Progenitor cell of endocrine pancreas (in vitro differentiated cells): ENCODE measurements at regions not wholly inside any gene's neighbourhood (a gene's known extent, or its start where the extent isn't known, plus 50 kb on each side); places are given as distances from the start of the nearest gene placed in this dataset.
A peak's percentile ranks its signal among the peaks of the same experiment; 100 is the strongest.

ENCODE experiments used
- DNase-seq: peaks from one replicate; pipeline ENCODE4 v3.0.0; 2021; ENCODE audit warnings: low spot score; ENCODE audit not compliant: unreplicated experiment
- H3K27ac Mint-ChIP-seq: 2 replicates; pipeline ENCODE4 v1.8.0; 2021; ENCODE audit warnings: mild to moderate bottlenecking, moderate library complexity, mixed read lengths
- H3K27me3 Mint-ChIP-seq: 2 replicates; pipeline ENCODE4 v1.8.0; 2021; ENCODE audit warnings: mixed read lengths
- H3K36me3 Mint-ChIP-seq: 2 replicates; pipeline ENCODE4 v1.8.0; 2022; ENCODE audit warnings: mixed read lengths; ENCODE audit not compliant: insufficient read depth
- H3K4me1 Mint-ChIP-seq: 2 replicates; pipeline ENCODE4 v1.8.0; 2021; ENCODE audit warnings: low read depth, mixed read lengths
- H3K4me3 Mint-ChIP-seq: 2 replicates; pipeline ENCODE4 v1.8.0; 2021; ENCODE audit warnings: low read depth, mild to moderate bottlenecking, moderate library complexity, mixed read lengths
- H3K9me3 Mint-ChIP-seq: 2 replicates; pipeline ENCODE4 v1.8.0; 2021; ENCODE audit warnings: low read depth, mixed read lengths
- TF ChIP-seq, protein P1 (sequence below): fragments of 200-600 bp; sonication (generic); IDR thresholded peaks from one replicate; pipeline ENCODE4 v1.5.0; 2021; ENCODE audit warnings: antibody characterized with exemption, mild to moderate bottlenecking; ENCODE audit not compliant: unreplicated experiment

GRCh38 chrX:129037389-129037788, 485.9 kb downstream of the SMARCA1 start:
- no peaks in the 10 kb centered on the region for H3K36me3 Mint-ChIP-seq
- H3K27ac Mint-ChIP-seq = no peak overlapping the region
- DNase-seq = no peak
- no peaks in the 10 kb centered on the region for H3K27me3 Mint-ChIP-seq
- TF ChIP-seq, protein P1, sequence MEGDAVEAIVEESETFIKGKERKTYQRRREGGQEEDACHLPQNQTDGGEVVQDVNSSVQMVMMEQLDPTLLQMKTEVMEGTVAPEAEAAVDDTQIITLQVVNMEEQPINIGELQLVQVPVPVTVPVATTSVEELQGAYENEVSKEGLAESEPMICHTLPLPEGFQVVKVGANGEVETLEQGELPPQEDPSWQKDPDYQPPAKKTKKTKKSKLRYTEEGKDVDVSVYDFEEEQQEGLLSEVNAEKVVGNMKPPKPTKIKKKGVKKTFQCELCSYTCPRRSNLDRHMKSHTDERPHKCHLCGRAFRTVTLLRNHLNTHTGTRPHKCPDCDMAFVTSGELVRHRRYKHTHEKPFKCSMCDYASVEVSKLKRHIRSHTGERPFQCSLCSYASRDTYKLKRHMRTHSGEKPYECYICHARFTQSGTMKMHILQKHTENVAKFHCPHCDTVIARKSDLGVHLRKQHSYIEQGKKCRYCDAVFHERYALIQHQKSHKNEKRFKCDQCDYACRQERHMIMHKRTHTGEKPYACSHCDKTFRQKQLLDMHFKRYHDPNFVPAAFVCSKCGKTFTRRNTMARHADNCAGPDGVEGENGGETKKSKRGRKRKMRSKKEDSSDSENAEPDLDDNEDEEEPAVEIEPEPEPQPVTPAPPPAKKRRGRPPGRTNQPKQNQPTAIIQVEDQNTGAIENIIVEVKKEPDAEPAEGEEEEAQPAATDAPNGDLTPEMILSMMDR = no peak
- no peak overlapping the region for H3K4me3 Mint-ChIP-seq
- peaks cover 5% of the 10 kb centered on the region for H3K4me1 Mint-ChIP-seq
- no peaks in the 10 kb centered on the region for H3K9me3 Mint-ChIP-seq

- Mint-ChIP-seq H3K27ac (peak overlapping the region; percentile 60), H3K9me3 (no peaks in the 10 kb centered on the region), H3K27me3 (no peaks in the 10 kb centered on the region), H3K4me3 (no peak overlapping the region), H3K36me3 (no peaks in the 10 kb centered on the region), H3K4me1 (peaks cover 5% of the 10 kb centered on the region)
- no peak for DNase-seq
- TF ChIP-seq, protein P1 = no peak
Measured at GRCh38 chrX:129035180-129035579, 488.1 kb downstream of the SMARCA1 start.

DNA sequence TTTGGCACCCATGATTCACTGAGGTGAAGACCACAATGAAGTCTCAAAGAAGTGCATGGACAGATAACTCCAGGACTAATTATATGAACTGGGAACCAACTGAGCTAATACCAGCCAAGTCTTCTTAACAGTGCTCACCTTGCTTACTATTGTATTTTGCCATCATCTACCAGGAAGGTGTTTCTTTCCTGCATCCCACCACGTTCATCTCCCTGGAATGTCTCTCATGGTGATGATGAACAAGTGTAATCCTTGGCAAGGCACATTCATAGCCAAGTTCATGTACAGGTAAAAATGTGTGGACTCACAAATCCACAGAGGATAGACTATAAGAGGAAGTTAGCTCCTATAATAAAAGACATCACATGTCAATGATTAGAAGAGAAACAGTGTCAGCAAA, 489.1 kb downstream of the SMARCA1 start:
- Mint-ChIP-seq H3K4me3 (no peak overlapping the region), H3K36me3 (no peaks in the 10 kb centered on the region), H3K27ac (no peak overlapping the region), H3K4me1 (peaks cover 5% of the 10 kb centered on the region), H3K27me3 (no peaks in the 10 kb centered on the region), H3K9me3 (no peaks in the 10 kb centered on the region)
- DNase-seq = no peak
- TF ChIP-seq, protein P1 = no peak

DNA sequence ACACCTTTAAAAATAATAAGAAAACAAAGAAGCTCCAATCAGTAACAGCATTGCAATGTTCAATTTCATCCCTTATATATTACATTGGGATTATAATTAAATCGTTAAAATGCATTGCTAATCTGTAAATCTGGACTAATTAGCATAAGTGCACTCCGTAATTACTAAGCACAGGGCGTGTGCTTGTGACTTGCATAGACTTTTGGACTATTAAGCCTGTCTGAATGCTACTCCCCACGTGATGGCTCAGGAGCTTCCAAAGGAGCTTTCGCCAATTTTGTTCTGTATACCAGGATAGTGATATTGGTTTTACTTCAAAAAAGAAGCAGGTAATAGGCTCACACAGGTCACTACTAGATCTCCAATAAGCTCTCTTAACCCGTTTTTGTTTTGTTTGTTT, 497.1 kb downstream of the SMARCA1 start:
- TF ChIP-seq, protein P1 = no peak
- Mint-ChIP-seq H3K4me3 (no peak overlapping the region), H3K9me3 (peaks cover 16% of the 10 kb centered on the region), H3K36me3 (peaks cover 7% of the 10 kb centered on the region), H3K27me3 (no peaks in the 10 kb centered on the region), H3K4me1 (no peaks in the 10 kb centered on the region), H3K27ac (no peak overlapping the region)
- no peak for DNase-seq

GRCh38 chrX:129025376-129025775, 497.9 kb downstream of the SMARCA1 start:
- Mint-ChIP-seq H3K4me3 (no peak overlapping the region), H3K36me3 (peaks cover 7% of the 10 kb centered on the region), H3K27ac (no peak overlapping the region), H3K9me3 (peaks cover 16% of the 10 kb centered on the region), H3K4me1 (no peaks in the 10 kb centered on the region), H3K27me3 (no peaks in the 10 kb centered on the region)
- DNase-seq = no peak
- TF ChIP-seq, protein P1 = no peak
